Lower lobe of right lung (tissue), 2 donors: ENCODE measurements at regions not wholly inside any gene's neighbourhood (a gene's known extent, or its start where the extent isn't known, plus 50 kb on each side); places are given as distances from the start of the nearest gene placed in this dataset.

Source experiments
- ATAC-seq, 2 donors: fragments of 200-7000 bp; cut with Tn5 transposase; one replicate each; pipeline ENCODE4 v1.9.1; 2020 to 2022; ENCODE audit warnings: mild to moderate bottlenecking in 2 of 2, moderate library complexity in 2 of 2
- DNase-seq: peaks from one replicate; pipeline ENCODE4 v3.0.0-alpha.2; 2020
- H3K27ac ChIP-seq: fragments of 200-600 bp; one replicate; pipeline ENCODE4 v1.8.0; 2022
- H3K27me3 ChIP-seq: fragments of 200-600 bp; one replicate; pipeline ENCODE4 v1.8.0; 2022; ENCODE audit warnings: low read depth
- H3K36me3 ChIP-seq: fragments of 200-600 bp; one replicate; pipeline ENCODE4 v1.8.0; 2022; ENCODE audit warnings: mild to moderate bottlenecking
- H3K4me1 ChIP-seq: fragments of 200-600 bp; one replicate; pipeline ENCODE4 v1.8.0; 2022
- H3K4me3 ChIP-seq: fragments of 200-600 bp; one replicate; pipeline ENCODE4 v1.8.0; 2022; ENCODE audit warnings: mild to moderate bottlenecking
- H3K9me3 ChIP-seq: fragments of 200-600 bp; one replicate; pipeline ENCODE4 v1.8.0; 2022
- CTCF ChIP-seq: fragments of 200-600 bp; IDR thresholded peaks from one replicate; pipeline ENCODE4 v1.8.0; 2022; ENCODE audit warnings: antibody characterized with exemption, mild to moderate bottlenecking
- intact Hi-C: fragments of 100-400 bp; cut with DNase I; formaldehyde crosslinking; loops from one replicate; pipeline ENCODE4 v1.11.0; 2022
- donor health status: DM: no; HTN: yes; CAD: no; lungs with severe emphysema.

- intact Hi-C loops: no loop called here
- ATAC-seq (no peak), DNase-seq (no peak)
- Histone ChIP-seq H3K27me3 (no peaks in the 10 kb centered on the region), H3K9me3 (no peaks in the 10 kb centered on the region), H3K36me3 (no peaks in the 10 kb centered on the region), H3K4me1 (no peaks in the 10 kb centered on the region), H3K27ac (no peak overlapping the region), H3K4me3 (no peak overlapping the region)
- no peak for TF ChIP-seq CTCF
These were observed 195.4 kb upstream of the RMST start for GRCh38 chr12:97267166-97267565.

- Histone ChIP-seq H3K4me3 (no peak overlapping the region), H3K36me3 (no peaks in the 10 kb centered on the region), H3K4me1 (no peaks in the 10 kb centered on the region), H3K27ac (no peak overlapping the region), H3K9me3 (no peaks in the 10 kb centered on the region), H3K27me3 (no peaks in the 10 kb centered on the region)
- DNase-seq (no peak), ATAC-seq (peak; percentile 34 to 64)
- no peak for TF ChIP-seq CTCF
- intact Hi-C loops: no loop called here
These were observed 194.9 kb upstream of the RMST start for GRCh38 chr12:97267594-97268202.

GRCh38 chr12:97272471-97272870, 190.1 kb upstream of the RMST start:
- H3K4me1 ChIP-seq: no peaks in the 10 kb centered on the region
- TF ChIP-seq CTCF: no peak
- intact Hi-C loops: no loop called here
- ATAC-seq (no peak), DNase-seq (no peak)
- no peak overlapping the region for H3K4me3 ChIP-seq
- no peaks in the 10 kb centered on the region for H3K9me3 ChIP-seq
- no peak overlapping the region for H3K27ac ChIP-seq
- no peaks in the 10 kb centered on the region for H3K27me3 ChIP-seq
- no peaks in the 10 kb centered on the region for H3K36me3 ChIP-seq

GRCh38 chr12:97274386-97274785, 188.2 kb upstream of the RMST start:
- H3K27ac ChIP-seq: no peak overlapping the region
- intact Hi-C loops: no loop called here

GRCh38 chr12:97275256-97275655, 187.3 kb upstream of the RMST start:
- no peak for TF ChIP-seq CTCF
- ATAC-seq (peak in 1 of 2 donors; percentile 34), DNase-seq (no peak)
- Histone ChIP-seq H3K4me1 (no peaks in the 10 kb centered on the region), H3K9me3 (no peaks in the 10 kb centered on the region), H3K27ac (no peak overlapping the region), H3K4me3 (no peak overlapping the region), H3K27me3 (no peaks in the 10 kb centered on the region), H3K36me3 (no peaks in the 10 kb centered on the region)
- intact Hi-C loops: no loop called here

More at GRCh38 chr12:97274386-97274785, 188.2 kb upstream of the RMST start:
- no peaks in the 10 kb centered on the region for H3K36me3 ChIP-seq
- no peak overlapping the region for H3K4me3 ChIP-seq
- no peaks in the 10 kb centered on the region for H3K9me3 ChIP-seq
- no peak for ATAC-seq
- no peak for TF ChIP-seq CTCF
- no peaks in the 10 kb centered on the region for H3K27me3 ChIP-seq
- DNase-seq: no peak
- no peaks in the 10 kb centered on the region for H3K4me1 ChIP-seq
